H9 (cell line): ENCODE measurements at regions not wholly inside any gene's neighbourhood (a gene's known extent, or its start where the extent isn't known, plus 50 kb on each side); places are given as distances from the start of the nearest gene placed in this dataset.

Source experiments
- DNase-seq: peaks from one replicate; pipeline ENCODE4 v3.0.0-alpha.2; 2017
- H2AFZ ChIP-seq: one replicate; pipeline ENCODE4 v1.6.1; 2013; ENCODE audit warnings: mild to moderate bottlenecking, low read length, control low read depth, moderate library complexity
- H2AK5ac ChIP-seq: 2 replicates; pipeline ENCODE4 v1.6.1; 2013; ENCODE audit warnings: low read length, control low read depth, mixed read lengths; ENCODE audit not compliant: insufficient read length
- H2BK120ac ChIP-seq: one replicate; pipeline ENCODE4 v1.6.1; 2013; ENCODE audit warnings: low read depth, mild to moderate bottlenecking, low read length, control low read depth, inconsistent platforms; ENCODE audit not compliant: poor library complexity, severe bottlenecking
- H2BK12ac ChIP-seq: 2 replicates; pipeline ENCODE4 v1.6.1; 2013; ENCODE audit warnings: low read length, control low read depth, mixed read lengths, low read depth; ENCODE audit not compliant: insufficient read length
- H2BK15ac ChIP-seq: 2 replicates; pipeline ENCODE4 v1.6.1; 2013; ENCODE audit warnings: low read depth, low read length, control low read depth
- H2BK20ac ChIP-seq: one replicate; pipeline ENCODE4 v1.6.1; 2013; ENCODE audit warnings: low read depth, mild to moderate bottlenecking, low read length, control low read depth, inconsistent platforms; ENCODE audit not compliant: poor library complexity, severe bottlenecking
- H2BK5ac ChIP-seq: 2 replicates; pipeline ENCODE4 v1.6.1; 2013; ENCODE audit warnings: low read length, control low read depth, mixed read lengths; ENCODE audit not compliant: insufficient read length
- H3K14ac ChIP-seq: 2 replicates; pipeline ENCODE4 v1.6.1; 2013; ENCODE audit warnings: low read length, control low read depth; ENCODE audit not compliant: insufficient read depth
- H3K18ac ChIP-seq: 2 replicates; pipeline ENCODE4 v1.6.1; 2013; ENCODE audit warnings: low read depth, mild to moderate bottlenecking, mixed read lengths, low read length, control low read depth; ENCODE audit not compliant: insufficient read length
- H3K23ac ChIP-seq: 2 replicates; pipeline ENCODE4 v1.6.1; 2013; ENCODE audit warnings: low read length, control low read depth, mixed read lengths, low read depth; ENCODE audit not compliant: insufficient read length
- H3K23me2 ChIP-seq: 2 replicates; pipeline ENCODE4 v1.6.1; 2013; ENCODE audit warnings: low read depth, mild to moderate bottlenecking, mixed read lengths, low read length, control low read depth; ENCODE audit not compliant: insufficient read length, poor library complexity, severe bottlenecking
- H3K27ac ChIP-seq: 2 replicates; pipeline ENCODE4 v1.5.1; 2013; ENCODE audit warnings: low read length, control low read depth, mixed read lengths, low read depth; ENCODE audit not compliant: insufficient read length
- H3K27me3 ChIP-seq: 2 replicates; pipeline ENCODE4 v1.6.1; 2013; ENCODE audit warnings: low read length, control low read depth, inconsistent platforms; ENCODE audit not compliant: insufficient read depth
- H3K4ac ChIP-seq: 2 replicates; pipeline ENCODE4 v1.6.1; 2013; ENCODE audit warnings: low read depth, mild to moderate bottlenecking, control low read depth, inconsistent platforms, low read length, moderate library complexity
- H3K4me1 ChIP-seq: 2 replicates; pipeline ENCODE4 v1.6.1; 2013; ENCODE audit warnings: low read length, control low read depth, inconsistent platforms; ENCODE audit not compliant: insufficient read depth
- H3K4me2 ChIP-seq: 2 replicates; pipeline ENCODE4 v1.6.1; 2013; ENCODE audit warnings: low read length, control low read depth, mixed read lengths; ENCODE audit not compliant: insufficient read length, insufficient read depth
- H3K56ac ChIP-seq: 2 replicates; pipeline ENCODE4 v1.6.1; 2013; ENCODE audit warnings: low read depth, mild to moderate bottlenecking, mixed read lengths, low read length, control low read depth; ENCODE audit not compliant: insufficient read length
- H3K79me1 ChIP-seq: 2 replicates; pipeline ENCODE4 v1.6.1; 2013; ENCODE audit warnings: low read depth, mild to moderate bottlenecking, moderate library complexity, low read length, control low read depth, inconsistent platforms; ENCODE audit not compliant: insufficient read depth, poor library complexity, severe bottlenecking
- H3K79me2 ChIP-seq: 2 replicates; pipeline ENCODE4 v1.6.1; 2013; ENCODE audit warnings: low read length, control low read depth, inconsistent platforms; ENCODE audit not compliant: insufficient read depth
- H3K9ac ChIP-seq: 2 replicates; pipeline ENCODE4 v1.6.1; 2013; ENCODE audit warnings: low read length, control low read depth, mixed read lengths; ENCODE audit not compliant: insufficient read length; ENCODE audit errors: extremely low read depth
- H3K9me3 ChIP-seq: one replicate; pipeline ENCODE4 v1.6.1; 2013; ENCODE audit warnings: low read depth, low read length, inconsistent platforms; ENCODE audit not compliant: control insufficient read depth
- H3T11ph ChIP-seq: one replicate; pipeline ENCODE4 v1.6.1; 2013; ENCODE audit warnings: mild to moderate bottlenecking, low read length, control low read depth, inconsistent platforms
- H4K20me1 ChIP-seq: one replicate; pipeline ENCODE4 v1.6.1; 2013; ENCODE audit not compliant: control insufficient read depth, insufficient read length, insufficient read depth
- H4K5ac ChIP-seq: 2 replicates; pipeline ENCODE4 v1.6.1; 2013; ENCODE audit warnings: low read depth, mild to moderate bottlenecking, mixed read lengths, low read length, control low read depth; ENCODE audit not compliant: insufficient read length
- H4K8ac ChIP-seq: replicated peaks from 2 replicates; pipeline ENCODE4 v1.6.1; 2013; ENCODE audit warnings: low read length, control low read depth, mixed read lengths, low read depth; ENCODE audit not compliant: insufficient read length
- H4K91ac ChIP-seq: 2 replicates; pipeline ENCODE4 v1.6.1; 2013; ENCODE audit warnings: low read depth, mild to moderate bottlenecking, moderate library complexity, mixed read lengths, low read length, control low read depth; ENCODE audit not compliant: insufficient read length
- H3K27ac Mint-ChIP-seq, 3 experiments: 2 replicates in 2 of 3; 3 replicates in 1 of 3; pipeline ENCODE4 v1.8.0; 2020 to 2021; ENCODE audit warnings: mixed read lengths in 3 of 3, mild to moderate bottlenecking in 1 of 3, moderate library complexity in 1 of 3
- H3K27me3 Mint-ChIP-seq: 2 replicates; pipeline ENCODE4 v1.8.0; 2021; ENCODE audit warnings: low read depth, mild to moderate bottlenecking, moderate library complexity, mixed read lengths
- H3K36me3 Mint-ChIP-seq, 3 experiments: 2 replicates in 2 of 3; 3 replicates in 1 of 3; pipeline ENCODE4 v1.8.0; 2020 to 2021; ENCODE audit warnings: low read depth in 3 of 3, mixed read lengths in 3 of 3; ENCODE audit not compliant: insufficient read depth in 1 of 3
- H3K4me1 Mint-ChIP-seq, 2 experiments: 2 replicates each; pipeline ENCODE4 v1.8.0; 2020; ENCODE audit warnings: mixed read lengths in 2 of 2
- H3K4me3 Mint-ChIP-seq, 2 experiments: 2 replicates in 1 of 2; 3 replicates in 1 of 2; pipeline ENCODE4 v1.8.0; 2020 to 2021; ENCODE audit warnings: mild to moderate bottlenecking in 2 of 2, mixed read lengths in 2 of 2, moderate library complexity in 1 of 2
- H3K9me3 Mint-ChIP-seq, 2 experiments: 2 replicates in 1 of 2; 3 replicates in 1 of 2; pipeline ENCODE4 v1.8.0; 2020; ENCODE audit warnings: mild to moderate bottlenecking in 2 of 2, mixed read lengths in 2 of 2, moderate library complexity in 1 of 2
- CTCF ChIP-seq: fragments of 200-600 bp; sonication (generic); conservative IDR thresholded peaks from 3 replicates; pipeline ENCODE4 v1.8.0; 2021; ENCODE audit warnings: antibody characterized with exemption, mild to moderate bottlenecking
- WGBS: extraction: QIAGEN DNeasy Blood & Tissue Kit; methylation state at CpG from one replicate; pipeline ENCODE4 v1.1.7; 2013; ENCODE audit warnings: missing lambda C conversion rate, low lambda C conversion rate, mixed read lengths; ENCODE audit not compliant: insufficient read length; ENCODE audit errors: extremely low coverage; 5-methylcytosine and 5-hydroxymethylcytosine counted together

GRCh38 chr9:15370466-15371447 is 51.9 kb upstream of the SNAPC3 start:
- Mint-ChIP-seq H3K27ac (no peak overlapping the region), H3K4me1 (peaks cover 15 to 20% of the 10 kb centered on the region in 2 experiments), H3K9me3 (peaks cover 0 to 1% of the 10 kb centered on the region in 2 experiments; a peak in 1 of 5 replicates), H3K27me3 (no peaks in the 10 kb centered on the region), H3K36me3 (peaks cover 0 to 4% (median 0%) of the 10 kb centered on the region in 3 experiments; a peak in 3 of 7 replicates), H3K4me3 (no peak overlapping the region)
- Histone ChIP-seq H3K18ac (no peak overlapping the region), H3K23ac (no peak overlapping the region), H3K79me1 (no peaks in the 10 kb centered on the region), H3K27me3 (no peaks in the 10 kb centered on the region), H2BK20ac (no peak overlapping the region), H3K23me2 (no peaks in the 10 kb centered on the region), H4K91ac (no peak overlapping the region), H3K27ac (no peak overlapping the region), H4K8ac (no peak overlapping the region), H2BK120ac (no peak overlapping the region), H2BK5ac (no peak overlapping the region), H4K5ac (no peak overlapping the region), H3K79me2 (no peaks in the 10 kb centered on the region), H2AK5ac (no peak overlapping the region), H2BK15ac (no peak overlapping the region), H3T11ph (no peak overlapping the region), H3K9me3 (no peaks in the 10 kb centered on the region), H2AFZ (no peak overlapping the region), H3K4me1 (no peaks in the 10 kb centered on the region), H2BK12ac (no peak overlapping the region), H3K4me2 (no peak overlapping the region), H3K9ac (no peak overlapping the region), H3K56ac (no peak overlapping the region), H3K14ac (no peak overlapping the region), H4K20me1 (no peaks in the 10 kb centered on the region), H3K4ac (no peak overlapping the region)
- WGBS = no CpG with 5 or more reads among the region's 15 CpGs
- no peak for DNase-seq
- no peak for TF ChIP-seq CTCF
